ENCODE measurements at regions not wholly inside any gene's neighbourhood (a gene's known extent, or its start where the extent isn't known, plus 50 kb on each side); places are given as distances from the start of the nearest gene placed in this dataset.

- dilution Hi-C loops (cut with MboI; ENCODE audit: extremely low pct_ligation_motif_present, low sequenced_read_pairs): no loop called here
- Histone ChIP-seq H3K4me2 (ENCODE audit: control insufficient read depth, extremely low read depth, insufficient read depth, low read depth, low read length) (no peak overlapping the region), H3K9me3 (ENCODE audit: control insufficient read depth, low read depth, low read length) (no peaks in the 10 kb centered on the region), H3K27me3 (ENCODE audit: control insufficient read depth, extremely low read depth, insufficient read depth, low read length) (no peaks in the 10 kb centered on the region), H3K4me1 (ENCODE audit: control insufficient read depth, extremely low read depth, insufficient read depth, low read length) (no peaks in the 10 kb centered on the region), H4K20me1 (ENCODE audit: control insufficient read depth, extremely low read depth, insufficient read depth, low read length) (no peaks in the 10 kb centered on the region), H3K27ac (ENCODE audit: control insufficient read depth, insufficient read depth, low read length) (no peak overlapping the region), H3K9me1 (ENCODE audit: control insufficient read depth, extremely low read depth, insufficient read depth, low read length) (no peaks in the 10 kb centered on the region), H3K4me3 (ENCODE audit: control insufficient read depth in 2 of 3, extremely low read depth in 1 of 3, insufficient read depth in 2 of 3, low read depth in 1 of 3, low read length in 3 of 3) (no peak overlapping the region), H3K79me2 (ENCODE audit: control insufficient read depth, insufficient read depth, low read length) (no peaks in the 10 kb centered on the region), H3K36me3 (ENCODE audit: control insufficient read depth in 2 of 2, extremely low read depth in 1 of 2, insufficient read depth in 2 of 2, low read length in 2 of 2) (no peaks in the 10 kb centered on the region), H3K9ac (ENCODE audit: control insufficient read depth, extremely low read depth, insufficient read depth, low read length) (no peak overlapping the region), H2AFZ (ENCODE audit: control insufficient read depth, low read length) (no peak overlapping the region)
- DNase-seq (ENCODE audit: low read depth, low spot score) (no peak), FAIRE-seq (no peak)
- no peak for TF ChIP-seq EZH2 (IDR thresholded peaks at IDR 0.05; ENCODE audit: low read length)
- TF ChIP-seq CTCF (optimal IDR thresholded peaks at IDR 0.05 in 1 of 3, IDR thresholded peaks at IDR 0.05 in 1 of 3, conservative IDR thresholded peaks at IDR 0.05 in 1 of 3; ENCODE audit: extremely low read depth in 1 of 3, insufficient read depth in 2 of 3, low read length in 3 of 3): no peak
Observed at GRCh38 chr16:64148356-64148755, 973.5 kb downstream of the CDH11 start.

DNA sequence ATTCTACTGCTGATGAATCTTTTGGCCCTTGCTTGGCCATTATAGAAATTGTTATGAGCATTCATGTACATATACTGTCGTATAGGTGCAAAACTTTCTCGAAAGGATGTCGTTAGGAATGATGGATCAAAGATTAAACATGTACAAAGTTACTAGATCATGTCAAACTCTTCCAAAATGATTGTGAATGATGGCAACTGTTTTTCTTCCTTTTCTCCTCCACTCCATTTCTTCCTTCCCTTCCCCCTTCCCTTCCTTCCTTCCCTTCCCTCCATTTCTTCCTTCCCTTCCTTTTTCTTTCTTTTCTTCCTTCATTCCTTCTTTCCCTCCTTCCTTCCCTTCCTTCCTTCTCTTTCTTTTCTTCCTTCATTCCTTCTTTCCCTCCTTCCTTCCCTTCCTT, 973.9 kb downstream of the CDH11 start:
- no peaks in the 10 kb centered on the region for H3K4me1 ChIP-seq (ENCODE audit: control insufficient read depth, extremely low read depth, insufficient read depth, low read length)
- no peaks in the 10 kb centered on the region for H3K79me2 ChIP-seq (ENCODE audit: control insufficient read depth, insufficient read depth, low read length)
- no peak overlapping the region for H3K9ac ChIP-seq (ENCODE audit: control insufficient read depth, extremely low read depth, insufficient read depth, low read length)
- H3K9me1 ChIP-seq (ENCODE audit: control insufficient read depth, extremely low read depth, insufficient read depth, low read length): no peaks in the 10 kb centered on the region
- H3K36me3 ChIP-seq (ENCODE audit: control insufficient read depth in 2 of 2, extremely low read depth in 1 of 2, insufficient read depth in 2 of 2, low read length in 2 of 2): no peaks in the 10 kb centered on the region
- no peak overlapping the region for H3K4me3 ChIP-seq (ENCODE audit: control insufficient read depth in 2 of 3, extremely low read depth in 1 of 3, insufficient read depth in 2 of 3, low read depth in 1 of 3, low read length in 3 of 3)
- H2AFZ ChIP-seq (ENCODE audit: control insufficient read depth, low read length): no peak overlapping the region
- H4K20me1 ChIP-seq (ENCODE audit: control insufficient read depth, extremely low read depth, insufficient read depth, low read length): no peaks in the 10 kb centered on the region
- no peak overlapping the region for H3K27ac ChIP-seq (ENCODE audit: control insufficient read depth, insufficient read depth, low read length)
- no peak for TF ChIP-seq CTCF (optimal IDR thresholded peaks at IDR 0.05 in 1 of 3, IDR thresholded peaks at IDR 0.05 in 1 of 3, conservative IDR thresholded peaks at IDR 0.05 in 1 of 3; ENCODE audit: extremely low read depth in 1 of 3, insufficient read depth in 2 of 3, low read length in 3 of 3)
- no peak for TF ChIP-seq EZH2 (IDR thresholded peaks at IDR 0.05; ENCODE audit: low read length)
- FAIRE-seq (no peak), DNase-seq (ENCODE audit: low read depth, low spot score) (no peak)
- H3K9me3 ChIP-seq (ENCODE audit: control insufficient read depth, low read depth, low read length): no peaks in the 10 kb centered on the region
- H3K4me2 ChIP-seq (ENCODE audit: control insufficient read depth, extremely low read depth, insufficient read depth, low read depth, low read length): no peak overlapping the region
- dilution Hi-C loops (cut with MboI; ENCODE audit: extremely low pct_ligation_motif_present, low sequenced_read_pairs): no loop called here
- no peaks in the 10 kb centered on the region for H3K27me3 ChIP-seq (ENCODE audit: control insufficient read depth, extremely low read depth, insufficient read depth, low read length)

All from keratinocyte (primary cell).